HepG2 (cell line): ENCODE measurements at regions not wholly inside any gene's neighbourhood (a gene's known extent, or its start where the extent isn't known, plus 50 kb on each side); places are given as distances from the start of the nearest gene placed in this dataset.

Experiments used
- EED ChIP-seq: sonication (generic); formaldehyde crosslinking; IDR thresholded peaks from 2 replicates; pipeline ENCODE4 v1.5.0; 2020; ENCODE audit warnings: mild to moderate bottlenecking, missing genetic modification reagents
- KDM3A ChIP-seq: IDR thresholded peaks from 2 replicates; pipeline ENCODE4 v1.6.1; 2018; ENCODE audit warnings: low read depth, missing compliant biosample characterization
- MBD4 ChIP-seq: IDR thresholded peaks from 2 replicates; pipeline ENCODE4 v1.6.1; 2012; ENCODE audit warnings: low read length, inconsistent platforms, borderline replicate concordance
- REL ChIP-seq: sonication (generic); formaldehyde crosslinking; conservative IDR thresholded peaks from 2 replicates; pipeline ENCODE4 v1.8.0; 2022; ENCODE audit warnings: mild to moderate bottlenecking, missing genetic modification reagents, moderate library complexity
- SMAD3 ChIP-seq: sonication (generic); formaldehyde crosslinking; IDR thresholded peaks from 2 replicates; pipeline ENCODE4 v1.4.0; 2020; ENCODE audit warnings: missing genetic modification reagents
- TIGD3 ChIP-seq: sonication (generic); formaldehyde crosslinking; IDR thresholded peaks from 2 replicates; pipeline ENCODE4 v1.5.1; 2020; ENCODE audit warnings: mild to moderate bottlenecking, missing genetic modification reagents, borderline replicate concordance
- XBP1 ChIP-seq: sonication (generic); formaldehyde crosslinking; IDR thresholded peaks from 2 replicates; pipeline ENCODE4 v1.5.0; 2020; ENCODE audit warnings: missing genetic modification reagents
- ZHX2 ChIP-seq, 2 experiments: sonication (generic) in 1 of 2; formaldehyde crosslinking in 1 of 2; IDR thresholded peaks; 2 replicates each; pipeline versions ENCODE4 v1.6.1 to v1.9.0; 2014 to 2022; ENCODE audit warnings: antibody characterized with exemption in 1 of 2, borderline replicate concordance in 1 of 2, inconsistent platforms in 1 of 2, low read depth in 1 of 2, missing genetic modification reagents in 1 of 2
- ZNF10 ChIP-seq: sonication (generic); formaldehyde crosslinking; IDR thresholded peaks from 2 replicates; pipeline ENCODE4 v1.4.0; 2020; ENCODE audit warnings: mild to moderate bottlenecking, low read depth, missing genetic modification reagents, borderline replicate concordance
- ZNF329 ChIP-seq: sonication (generic); formaldehyde crosslinking; IDR thresholded peaks from 2 replicates; pipeline ENCODE4 v1.9.0; 2021; ENCODE audit warnings: low read depth, mild to moderate bottlenecking, missing genetic modification reagents
- ZNF883 ChIP-seq: sonication (generic); formaldehyde crosslinking; IDR thresholded peaks from 2 replicates; pipeline ENCODE4 v1.5.1; 2020; ENCODE audit warnings: mild to moderate bottlenecking, missing genetic modification reagents; ENCODE audit errors: not compliant biosample characterization

- TF ChIP-seq TIGD3 (CRISPR knock-in tag) (no peak), REL (no peak), ZHX2 (IDR thresholded peaks at IDR 0.05; ENCODE audit: low read depth) (no peak), ZHX2 (CRISPR knock-in tag; IDR thresholded peaks at IDR 0.05; ENCODE audit: borderline replicate concordance) (no peak), EED (CRISPR knock-in tag) (no peak), SMAD3 (CRISPR knock-in tag) (no peak), ZNF329 (CRISPR knock-in tag) (no peak), ZNF883 (CRISPR knock-in tag) (no peak), KDM3A (CRISPR knock-in tag) (no peak), XBP1 (CRISPR knock-in tag) (no peak), MBD4 (no peak), ZNF10 (CRISPR knock-in tag) (no peak)
Measured at GRCh38 chr3:194206320-194206719, 70.4 kb downstream of the HES1 start (continued).
